ENCODE measurements at regions not wholly inside any gene's neighbourhood (a gene's known extent, or its start where the extent isn't known, plus 50 kb on each side); places are given as distances from the start of the nearest gene placed in this dataset.
A peak's percentile ranks its signal among the peaks of the same experiment; 100 is the strongest.

GRCh38 chr1:22350171-22350923, 101.3 kb upstream of the ZBTB40 start:
- H3K23ac ChIP-seq (ENCODE audit: insufficient read length): no peak overlapping the region
- H3K4me2 ChIP-seq (ENCODE audit: insufficient read depth in 1 of 2, low read depth in 2 of 2, low read length in 2 of 2): peak overlapping the region; percentile 23 to 60
- FAIRE-seq (no peak), DNase-seq (ENCODE audit: low read depth in 1 of 2, low spot score in 2 of 2) (peak in 1 of 2 experiments; percentile 72)
- peak overlapping the region; percentile 73 for H2BK120ac ChIP-seq (replicated peaks; ENCODE audit: low read depth, low read length)
- H3K27me3 ChIP-seq (replicated peaks in 1 of 4; ENCODE audit: control insufficient read depth in 3 of 4, extremely low read depth in 1 of 4, insufficient read depth in 3 of 4, low read length in 3 of 4): peaks cover 0 to 3% (median 0%) of the 10 kb centered on the region in 4 experiments; a peak in 2 of 7 replicates
- no peak overlapping the region for H2BK20ac ChIP-seq (ENCODE audit: low read length)
- H3K36me3 ChIP-seq (ENCODE audit: control insufficient read depth in 2 of 4, insufficient read depth in 4 of 4, low read length in 3 of 4): no peaks in the 10 kb centered on the region
- H3K56ac ChIP-seq (replicated peaks; ENCODE audit: insufficient read length, low read depth, low read length): no peak overlapping the region
- no peak overlapping the region for H3K14ac ChIP-seq (ENCODE audit: insufficient read length)
- no peaks in the 10 kb centered on the region for H3K9me3 ChIP-seq (ENCODE audit: insufficient read depth in 2 of 2, low read depth in 1 of 2, low read length in 1 of 2)
- peak overlapping the region; percentile 89 for H2AFZ ChIP-seq (ENCODE audit: low read length)
- no peak overlapping the region for H3K27ac ChIP-seq (ENCODE audit: low read depth, low read length)
- no peak overlapping the region for H2BK15ac ChIP-seq (ENCODE audit: low read length)
- WGBS, 2 experiments (ENCODE audit: extremely low coverage in 1 of 2, insufficient coverage in 1 of 2, insufficient read length in 1 of 2, insufficient replicate concordance in 2 of 2, low coverage in 1 of 2, low lambda C conversion rate in 2 of 2, missing lambda C conversion rate in 1 of 2): 29% methylated on average over 18 of the region's 22 CpGs; no CpG with 5 or more reads in 1 of the 2 experiments
- peaks cover 3% of the 10 kb centered on the region; the same call in 1 of the 2 replicates for H3K23me2 ChIP-seq (ENCODE audit: low read depth, low read length)
- no peaks in the 10 kb centered on the region for H3K79me2 ChIP-seq (ENCODE audit: control insufficient read depth in 1 of 2, insufficient read depth in 2 of 2, low read length in 2 of 2)
- no peak overlapping the region for H4K8ac ChIP-seq (ENCODE audit: extremely low read depth, insufficient read depth, low read length)
- POLR2A ChIA-PET (ENCODE audit: partially characterized antibody): interaction anchor here (1.4 to 2.0 kb wide), 2 partner anchors 10 to 66 kb away, joined by 3 to 9 read pairs; no protein-coding TSS in a partner anchor
- H3K9ac ChIP-seq (replicated peaks in 1 of 4; ENCODE audit: extremely low read depth in 1 of 4, low read depth in 3 of 4, low read length in 3 of 4): no peak overlapping the region
- H2BK5ac ChIP-seq (ENCODE audit: low read depth, low read length): no peak overlapping the region
- peak overlapping the region; percentile 14 for H4K91ac ChIP-seq (replicated peaks; ENCODE audit: insufficient read length, low read length)
- H3K79me1 ChIP-seq (ENCODE audit: low read depth, low read length): no peaks in the 10 kb centered on the region
- H2BK12ac ChIP-seq (ENCODE audit: low read depth, low read length): peak overlapping the region; percentile 89; the same call in 1 of the 2 replicates
- CTCF ChIA-PET (ENCODE audit: partially characterized antibody): interaction anchor here (0.7 to 2.2 kb wide), 10 partner anchors 10 to 219 kb away, joined by 3 to 10 read pairs (median 3); partner anchors contain the start of gene WNT4
- H3K4me1 ChIP-seq (replicated peaks in 1 of 4; ENCODE audit: control insufficient read depth in 3 of 4, insufficient read depth in 4 of 4, low read length in 3 of 4): peaks cover 9 to 18% (median 12%) of the 10 kb centered on the region in 4 experiments; a peak in 6 of 7 replicates
- peak overlapping the region in 2 of 4 experiments; percentile 11 to 52; a peak in 4 of 8 replicates for H3K4me3 ChIP-seq (ENCODE audit: extremely low read depth in 1 of 4, insufficient read depth in 2 of 4, low read depth in 3 of 4, low read length in 4 of 4)
- peak overlapping the region; percentile 70 for H3K4ac ChIP-seq (replicated peaks; ENCODE audit: insufficient read length, low read depth, low read length)
- no peaks in the 10 kb centered on the region for H4K20me1 ChIP-seq (replicated peaks in 1 of 2; ENCODE audit: control insufficient read depth in 1 of 2, insufficient read depth in 2 of 2, low read length in 2 of 2)
- H4K5ac ChIP-seq (ENCODE audit: insufficient read length, low read depth, low read length): no peak overlapping the region
- no peak overlapping the region for H2AK5ac ChIP-seq (ENCODE audit: low read depth, low read length)
- H3K18ac ChIP-seq (ENCODE audit: extremely low read depth, low read length): peak overlapping the region; percentile 1; the same call in 1 of the 2 replicates
- TF ChIP-seq RXRA (IDR thresholded peaks at IDR 0.05; ENCODE audit: insufficient read depth, low read depth, low read length): no peak
- TF ChIP-seq SIN3A (conservative IDR thresholded peaks at IDR 0.05 in 1 of 2, IDR thresholded peaks at IDR 0.05 in 1 of 2; ENCODE audit: low read depth in 1 of 2, low read length in 2 of 2): no peak
- no peak for TF ChIP-seq RBBP5 (IDR thresholded peaks at IDR 0.05; ENCODE audit: borderline replicate concordance, low read depth, low read length)
- no peak for TF ChIP-seq HDAC2 (IDR thresholded peaks at IDR 0.05; ENCODE audit: borderline replicate concordance in 1 of 2, low read depth in 2 of 2, low read length in 2 of 2)
- TF ChIP-seq POU5F1 (IDR thresholded peaks at IDR 0.05; ENCODE audit: low read depth, low read length): no peak
- no peak for TF ChIP-seq CBX8 (IDR thresholded peaks at IDR 0.05; ENCODE audit: borderline replicate concordance, low read depth, low read length)
- no peak for TF ChIP-seq BACH1 (IDR thresholded peaks at IDR 0.05; ENCODE audit: low read length)
- TF ChIP-seq TAF7 (optimal IDR thresholded peaks at IDR 0.05; ENCODE audit: borderline replicate concordance, low read depth, low read length): no peak
- TF ChIP-seq CTBP2 (IDR thresholded peaks at IDR 0.05; ENCODE audit: borderline replicate concordance, insufficient read depth, insufficient read length, low read length): no peak
- TF ChIP-seq SIX5 (IDR thresholded peaks at IDR 0.05; ENCODE audit: low read depth, low read length): no peak
- no peak for TF ChIP-seq SP2 (IDR thresholded peaks at IDR 0.05; ENCODE audit: low read length)
- TF ChIP-seq SIRT6 (IDR thresholded peaks at IDR 0.05; ENCODE audit: low read length): no peak

All from H1 (cell line).